H1 (cell line): ENCODE measurements at regions not wholly inside any gene's neighbourhood (a gene's known extent, or its start where the extent isn't known, plus 50 kb on each side); places are given as distances from the start of the nearest gene placed in this dataset.

ENCODE experiments used
- CTCF ChIA-PET: fragments of 300-600 bp; sonication (Branson Sonifier 250); formaldehyde crosslinking; loops from one replicate; lab custom pipeline; 2021; ENCODE audit not compliant: partially characterized antibody; lab: Charles Lee
- POLR2A ChIA-PET: fragments of 300-600 bp; sonication (Branson Sonifier 250); formaldehyde crosslinking; loops from one replicate; lab custom pipeline; 2021; ENCODE audit warnings: inconsistent platforms; ENCODE audit not compliant: partially characterized antibody; lab: Charles Lee
- DNase-seq, 2 experiments: peaks; one replicate each; pipeline versions ENCODE4 v3.0.0 to v3.0.0-alpha.2; 2010 to 2022; ENCODE audit warnings: low spot score in 2 of 2, low read depth in 1 of 2, mixed read lengths in 1 of 2
- FAIRE-seq: peaks from 2 replicates; lab custom pipeline; 2011; peaks lifted over from hg19 to GRCh38; lab: Jason Lieb, UNC
- H2AFZ ChIP-seq: 2 replicates; pipeline ENCODE4 v1.8.1; 2012; ENCODE audit warnings: low read length, inconsistent platforms
- H2AK5ac ChIP-seq: 2 replicates; pipeline ENCODE4 v1.6.1; 2013; ENCODE audit warnings: low read depth, low read length
- H2BK120ac ChIP-seq: replicated peaks from 2 replicates; pipeline ENCODE3; 2013; ENCODE audit warnings: low read depth, low read length, inconsistent platforms
- H2BK12ac ChIP-seq: 2 replicates; pipeline ENCODE4 v1.6.1; 2013; ENCODE audit warnings: low read depth, low read length
- H2BK15ac ChIP-seq: 2 replicates; pipeline ENCODE4 v1.6.1; 2013; ENCODE audit warnings: low read length
- H2BK20ac ChIP-seq: 2 replicates; pipeline ENCODE4 v1.6.1; 2013; ENCODE audit warnings: low read length
- H2BK5ac ChIP-seq: 2 replicates; pipeline ENCODE4 v1.6.1; 2013; ENCODE audit warnings: low read depth, low read length
- H3K14ac ChIP-seq: 2 replicates; pipeline ENCODE4 v1.6.1; 2013; ENCODE audit warnings: inconsistent platforms; ENCODE audit not compliant: insufficient read length
- H3K18ac ChIP-seq: 2 replicates; pipeline ENCODE4 v1.6.1; 2013; ENCODE audit warnings: low read length; ENCODE audit errors: extremely low read depth
- H3K23ac ChIP-seq: 2 replicates; pipeline ENCODE4 v1.6.1; 2013; ENCODE audit warnings: inconsistent platforms; ENCODE audit not compliant: insufficient read length
- H3K23me2 ChIP-seq: 2 replicates; pipeline ENCODE4 v1.6.1; 2013; ENCODE audit warnings: low read depth, low read length
- H3K27ac ChIP-seq: 2 replicates; pipeline ENCODE4 v1.6.1; 2011; ENCODE audit warnings: low read depth, low read length, inconsistent platforms
- H3K27me3 ChIP-seq, 4 experiments: replicated peaks in 1 of 4; 1 replicate in 1 of 4; 2 replicates in 3 of 4; pipeline versions ENCODE4 v1.6.1 to v1.8.1; 2011 to 2013; ENCODE audit warnings: low read length in 3 of 4, mild to moderate bottlenecking in 3 of 4, inconsistent platforms in 2 of 4, mixed read lengths in 2 of 4, moderate library complexity in 1 of 4; ENCODE audit not compliant: control insufficient read depth in 3 of 4, insufficient read depth in 3 of 4; ENCODE audit errors: extremely low read depth in 1 of 4
- H3K36me3 ChIP-seq, 4 experiments: 2 replicates each; pipeline versions ENCODE4 v1.6.1 to v1.8.1; 2011 to 2013; ENCODE audit warnings: mild to moderate bottlenecking in 4 of 4, low read length in 3 of 4, moderate library complexity in 2 of 4, control low read depth in 1 of 4, inconsistent platforms in 1 of 4; ENCODE audit not compliant: insufficient read depth in 4 of 4, control insufficient read depth in 2 of 4
- H3K4ac ChIP-seq: replicated peaks from 2 replicates; pipeline ENCODE3; 2013; ENCODE audit warnings: low read length, low read depth, mixed read lengths, inconsistent platforms; ENCODE audit not compliant: insufficient read length
- H3K4me1 ChIP-seq, 4 experiments: replicated peaks in 1 of 4; 1 replicate in 1 of 4; 2 replicates in 3 of 4; pipeline versions ENCODE4 v1.6.1 to v1.8.1; 2011 to 2013; ENCODE audit warnings: low read length in 3 of 4, inconsistent platforms in 2 of 4, mixed read lengths in 1 of 4; ENCODE audit not compliant: insufficient read depth in 4 of 4, control insufficient read depth in 3 of 4
- H3K4me2 ChIP-seq, 2 experiments: 2 replicates each; pipeline versions ENCODE4 v1.6.1 to v1.8.1; 2011 to 2013; ENCODE audit warnings: low read depth in 2 of 2, low read length in 2 of 2, control low read depth in 1 of 2, inconsistent platforms in 1 of 2, mild to moderate bottlenecking in 1 of 2; ENCODE audit not compliant: insufficient read depth in 1 of 2
- H3K4me3 ChIP-seq, 4 experiments: fragments of 200-600, 300-600 bp in 1 of 4; sonication (generic), shearing (Covaris generic), sonication (Bioruptor Twin) in 1 of 4; 2 replicates each; pipeline versions ENCODE4 v1.5.1 to v1.8.1; 2011 to 2016; ENCODE audit warnings: low read length in 4 of 4, low read depth in 3 of 4, control low read depth in 2 of 4, inconsistent platforms in 2 of 4, mild to moderate bottlenecking in 2 of 4, mixed read lengths in 1 of 4, moderate library complexity in 1 of 4; ENCODE audit not compliant: insufficient read depth in 2 of 4; ENCODE audit errors: extremely low read depth in 1 of 4
- H3K56ac ChIP-seq: replicated peaks from 2 replicates; pipeline ENCODE3; 2013; ENCODE audit warnings: low read depth, mild to moderate bottlenecking, mixed read lengths, low read length, inconsistent platforms; ENCODE audit not compliant: insufficient read length
- H3K79me1 ChIP-seq: 2 replicates; pipeline ENCODE4 v1.6.1; 2013; ENCODE audit warnings: low read depth, low read length, control low read depth
- H3K79me2 ChIP-seq, 2 experiments: 2 replicates each; pipeline versions ENCODE4 v1.6.1 to v1.8.1; 2012 to 2013; ENCODE audit warnings: low read length in 2 of 2, mild to moderate bottlenecking in 2 of 2, inconsistent platforms in 1 of 2; ENCODE audit not compliant: insufficient read depth in 2 of 2, control insufficient read depth in 1 of 2
- H3K9ac ChIP-seq, 4 experiments: replicated peaks in 1 of 4; 1 replicate in 1 of 4; 2 replicates in 3 of 4; pipeline versions ENCODE4 v1.6.1 to v1.8.1; 2011 to 2013; ENCODE audit warnings: low read depth in 3 of 4, low read length in 3 of 4, control low read depth in 2 of 4, mild to moderate bottlenecking in 2 of 4, moderate library complexity in 2 of 4, inconsistent platforms in 1 of 4; ENCODE audit errors: extremely low read depth in 1 of 4
- H3K9me3 ChIP-seq, 2 experiments: 2 replicates each; pipeline versions ENCODE4 v1.6.1 to v1.8.1; 2012 to 2013; ENCODE audit warnings: mild to moderate bottlenecking in 2 of 2, moderate library complexity in 2 of 2, control low read depth in 1 of 2, inconsistent platforms in 1 of 2, low read depth in 1 of 2, low read length in 1 of 2, mixed read lengths in 1 of 2; ENCODE audit not compliant: insufficient read depth in 2 of 2
- H4K20me1 ChIP-seq, 2 experiments: replicated peaks in 1 of 2; 2 replicates each; pipeline versions ENCODE3 to v1.8.1; 2011 to 2013; ENCODE audit warnings: inconsistent platforms in 2 of 2, low read length in 2 of 2, mild to moderate bottlenecking in 1 of 2; ENCODE audit not compliant: insufficient read depth in 2 of 2, control insufficient read depth in 1 of 2
- H4K5ac ChIP-seq: 2 replicates; pipeline ENCODE4 v1.6.1; 2013; ENCODE audit warnings: low read length, low read depth, mixed read lengths, inconsistent platforms; ENCODE audit not compliant: insufficient read length
- H4K8ac ChIP-seq: 2 replicates; pipeline ENCODE4 v1.8.0; 2013; ENCODE audit warnings: mild to moderate bottlenecking, moderate library complexity, low read length, inconsistent platforms; ENCODE audit not compliant: insufficient read depth; ENCODE audit errors: extremely low read depth
- H4K91ac ChIP-seq: replicated peaks from 2 replicates; pipeline ENCODE3; 2013; ENCODE audit warnings: low read length, mixed read lengths, inconsistent platforms; ENCODE audit not compliant: insufficient read length
- BACH1 ChIP-seq: IDR thresholded peaks from 2 replicates; pipeline ENCODE4 v1.6.1; 2012; ENCODE audit warnings: low read length, improper control_type of control experiment
- CHD1 ChIP-seq: IDR thresholded peaks from 2 replicates; pipeline ENCODE4 v1.6.1; 2012; ENCODE audit warnings: low read depth, low read length, improper control_type of control experiment
- CHD2 ChIP-seq: IDR thresholded peaks from 2 replicates; pipeline ENCODE4 v1.6.1; 2012; ENCODE audit warnings: low read length, improper control_type of control experiment
- EZH2 ChIP-seq: fragments of 200-600 bp; sonication (generic); IDR thresholded peaks from 2 replicates; pipeline ENCODE4 v1.7.1; 2012; ENCODE audit warnings: low read depth, mild to moderate bottlenecking, moderate library complexity, low read length, inconsistent platforms; ENCODE audit not compliant: severe bottlenecking
- KDM1A ChIP-seq: fragments of 200-600, 300-600 bp; sonication (generic); IDR thresholded peaks from 2 replicates; pipeline ENCODE4 v1.7.1; 2016; ENCODE audit warnings: mild to moderate bottlenecking, low read length, borderline replicate concordance
- KDM5A ChIP-seq: fragments of 200-600 bp; IDR thresholded peaks from 2 replicates; pipeline ENCODE4 v1.7.1; 2012; ENCODE audit warnings: mild to moderate bottlenecking, low read length, inconsistent platforms, mixed read lengths
- PHF8 ChIP-seq: fragments of 200-600 bp; sonication (generic); conservative IDR thresholded peaks from 2 replicates; pipeline ENCODE4 v1.7.1; 2012; ENCODE audit warnings: low read depth, mild to moderate bottlenecking, inconsistent platforms, low read length, moderate library complexity
- POLR2A ChIP-seq, 2 experiments: IDR thresholded peaks; 1 replicate in 1 of 2; 2 replicates in 1 of 2; pipeline ENCODE4 v1.6.1; 2011; ENCODE audit warnings: low read depth in 2 of 2, low read length in 2 of 2, mild to moderate bottlenecking in 2 of 2; ENCODE audit errors: control extremely low read depth in 1 of 2
- RAD21 ChIP-seq, 2 experiments: IDR thresholded peaks in 1 of 2; conservative IDR thresholded peaks in 1 of 2; 2 replicates each; pipeline ENCODE4 v1.6.1; 2011; ENCODE audit warnings: low read depth in 2 of 2, low read length in 2 of 2, improper control_type of control experiment in 1 of 2, inconsistent platforms in 1 of 2, mild to moderate bottlenecking in 1 of 2, moderate library complexity in 1 of 2
- SP1 ChIP-seq: IDR thresholded peaks from 2 replicates; pipeline ENCODE4 v1.6.1; 2011; ENCODE audit warnings: low read depth, low read length
- WGBS, 2 experiments: shearing (Covaris generic) in 1 of 2; methylation state at CpG; one replicate each; pipeline versions ENCODE4 v1.1.6 to v1.1.7; 2013 to 2015; ENCODE audit warnings: low lambda C conversion rate in 2 of 2, mixed read lengths in 2 of 2, inconsistent platforms in 1 of 2, low coverage in 1 of 2, missing lambda C conversion rate in 1 of 2; ENCODE audit not compliant: insufficient replicate concordance in 2 of 2, insufficient coverage in 1 of 2, insufficient read length in 1 of 2; ENCODE audit errors: extremely low coverage in 1 of 2, missing lambda C conversion rate in 1 of 2; 5-methylcytosine and 5-hydroxymethylcytosine counted together
- TF ChIP-seq, protein P1 (sequence below), 3 experiments: IDR thresholded peaks; 1 replicate in 2 of 3; 2 replicates in 1 of 3; pipeline versions ENCODE4 v1.5.1 to v1.6.1; 2011; ENCODE audit warnings: low read length in 3 of 3, mild to moderate bottlenecking in 3 of 3, inconsistent platforms in 2 of 3, low read depth in 1 of 3, moderate library complexity in 1 of 3; ENCODE audit not compliant: insufficient read depth in 1 of 3; ENCODE audit errors: control extremely low read depth in 1 of 3

DNA sequence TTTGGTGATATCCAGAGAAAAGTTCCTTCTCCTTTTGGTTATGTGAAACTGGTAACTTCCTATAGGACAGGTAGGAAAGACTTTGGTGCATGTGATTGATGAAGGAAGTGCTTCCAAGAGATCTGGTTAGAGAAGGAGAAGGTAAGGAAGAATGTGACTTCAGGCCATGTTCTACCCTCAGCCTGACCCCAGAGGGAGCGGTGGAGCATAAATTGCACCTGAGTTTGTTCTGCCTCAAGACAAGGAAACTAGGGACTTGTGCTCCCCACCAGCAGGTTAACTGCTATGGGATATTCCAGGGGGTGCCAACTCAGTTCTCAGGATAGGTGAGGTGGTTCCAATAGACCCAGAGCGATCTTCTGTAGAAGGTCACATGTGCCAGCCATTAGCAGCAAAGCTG, 299.3 kb upstream of the XYLT1 start:
- no peak overlapping the region for H3K18ac ChIP-seq
- H3K23ac ChIP-seq = no peak overlapping the region
- no peak for FAIRE-seq
- DNase-seq = no peak
- H2AK5ac ChIP-seq = no peak overlapping the region
- H3K9me3 ChIP-seq = no peaks in the 10 kb centered on the region
- H3K9ac ChIP-seq = no peak overlapping the region
- no peak overlapping the region for H4K8ac ChIP-seq
- no peak overlapping the region for H4K5ac ChIP-seq
- H3K79me2 ChIP-seq = no peaks in the 10 kb centered on the region
- H3K23me2 ChIP-seq = no peaks in the 10 kb centered on the region
- no peak overlapping the region for H2BK15ac ChIP-seq
- WGBS, 2 experiments = 100% methylated on average over 2 of the region's 2 CpGs; no CpG with 5 or more reads in 1 of the 2 experiments
- no peak for TF ChIP-seq EZH2
- TF ChIP-seq BACH1 = no peak
- no peak for TF ChIP-seq SP1
- no peak for TF ChIP-seq KDM5A
- no peak for TF ChIP-seq KDM1A
- no peak for TF ChIP-seq CHD2
- TF ChIP-seq, protein P1, sequence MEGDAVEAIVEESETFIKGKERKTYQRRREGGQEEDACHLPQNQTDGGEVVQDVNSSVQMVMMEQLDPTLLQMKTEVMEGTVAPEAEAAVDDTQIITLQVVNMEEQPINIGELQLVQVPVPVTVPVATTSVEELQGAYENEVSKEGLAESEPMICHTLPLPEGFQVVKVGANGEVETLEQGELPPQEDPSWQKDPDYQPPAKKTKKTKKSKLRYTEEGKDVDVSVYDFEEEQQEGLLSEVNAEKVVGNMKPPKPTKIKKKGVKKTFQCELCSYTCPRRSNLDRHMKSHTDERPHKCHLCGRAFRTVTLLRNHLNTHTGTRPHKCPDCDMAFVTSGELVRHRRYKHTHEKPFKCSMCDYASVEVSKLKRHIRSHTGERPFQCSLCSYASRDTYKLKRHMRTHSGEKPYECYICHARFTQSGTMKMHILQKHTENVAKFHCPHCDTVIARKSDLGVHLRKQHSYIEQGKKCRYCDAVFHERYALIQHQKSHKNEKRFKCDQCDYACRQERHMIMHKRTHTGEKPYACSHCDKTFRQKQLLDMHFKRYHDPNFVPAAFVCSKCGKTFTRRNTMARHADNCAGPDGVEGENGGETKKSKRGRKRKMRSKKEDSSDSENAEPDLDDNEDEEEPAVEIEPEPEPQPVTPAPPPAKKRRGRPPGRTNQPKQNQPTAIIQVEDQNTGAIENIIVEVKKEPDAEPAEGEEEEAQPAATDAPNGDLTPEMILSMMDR (IDR thresholded peaks at IDR 0.05; ENCODE audit: control extremely low read depth in 1 of 3, insufficient read depth in 1 of 3, low read depth in 1 of 3, low read length in 3 of 3) = peak in 2 of 3 experiments; percentile 49 to 53; a peak in 2 of 4 replicates
- no peak for TF ChIP-seq PHF8
- no peak for TF ChIP-seq CHD1
- no peak for TF ChIP-seq POLR2A (IDR thresholded peaks at IDR 0.05; ENCODE audit: control extremely low read depth in 1 of 2, low read depth in 2 of 2, low read length in 2 of 2)
- TF ChIP-seq RAD21 (IDR thresholded peaks at IDR 0.05 in 1 of 2, conservative IDR thresholded peaks at IDR 0.05 in 1 of 2; ENCODE audit: low read depth in 2 of 2, low read length in 2 of 2) = peak; percentile 46 to 54
- POLR2A ChIA-PET = no interaction called here
- H4K91ac ChIP-seq = no peak overlapping the region
- H4K20me1 ChIP-seq = no peaks in the 10 kb centered on the region
- CTCF ChIA-PET = interaction anchor here (1.0 to 1.7 kb wide), 6 partner anchors 13 to 300 kb away, joined by 3 to 8 read pairs (median 3); no protein-coding TSS in a partner anchor
- H3K27ac ChIP-seq = no peak overlapping the region
- H3K4me1 ChIP-seq = peaks cover 0 to 3% (median 1%) of the 10 kb centered on the region in 4 experiments; a peak in 3 of 7 replicates
- H3K27me3 ChIP-seq = no peaks in the 10 kb centered on the region
- no peak overlapping the region for H2BK5ac ChIP-seq
- no peaks in the 10 kb centered on the region for H3K36me3 ChIP-seq
- no peak overlapping the region for H3K4me2 ChIP-seq
- H2BK12ac ChIP-seq = no peak overlapping the region
- H2BK120ac ChIP-seq = no peak overlapping the region
- H2AFZ ChIP-seq = no peak overlapping the region
- H3K56ac ChIP-seq = no peak overlapping the region
- H3K4me3 ChIP-seq = no peak overlapping the region
- no peak overlapping the region for H3K4ac ChIP-seq
- no peaks in the 10 kb centered on the region for H3K79me1 ChIP-seq
- H3K14ac ChIP-seq = no peak overlapping the region
- H2BK20ac ChIP-seq = no peak overlapping the region
